ENCODE measurements at regions not wholly inside any gene's neighbourhood (a gene's known extent, or its start where the extent isn't known, plus 50 kb on each side); places are given as distances from the start of the nearest gene placed in this dataset.

GRCh38 chr3:182621435-182622240 is 171.7 kb upstream of the ATP11B start:
- TF ChIP-seq EZH2 (IDR thresholded peaks at IDR 0.05) (no peak), POLR2AphosphoS5 (IDR thresholded peaks at IDR 0.05; ENCODE audit: borderline replicate concordance, low read depth, low read length) (no peak)
